RKO (cell line): ENCODE measurements at regions not wholly inside any gene's neighbourhood (a gene's known extent, or its start where the extent isn't known, plus 50 kb on each side); places are given as distances from the start of the nearest gene placed in this dataset.

Experiments used
- DNase-seq: peaks from one replicate; pipeline ENCODE4 v3.0.0-alpha.2; 2016; ENCODE audit warnings: low spot score

GRCh38 chrX:145178268-145178667 lies 69.0 kb upstream of the SPANXN1 start:
- DNase-seq = peak; percentile 2

- DNase-seq = peak; percentile 27
Measured at GRCh38 chrX:145190801-145191389, 56.4 kb upstream of the SPANXN1 start.
